Activated CD8-positive, alpha-beta memory T cell treated with anti-CD3 and anti-CD28 coated beads, Interleukin-2, amount 50 U/mL, for 24 hours (primary cell): ENCODE measurements at regions not wholly inside any gene's neighbourhood (a gene's known extent, or its start where the extent isn't known, plus 50 kb on each side); places are given as distances from the start of the nearest gene placed in this dataset.
"Not testable (repeated sequence)": the region's sequence is repeated elsewhere in the genome, so short reads cannot be mapped to it uniquely, and the experiment has no call there.

Source experiments
- DNase-seq: peaks from one replicate; pipeline ENCODE4 v3.0.0-alpha.2; 2020; ENCODE audit errors: extremely low read depth

DNA sequence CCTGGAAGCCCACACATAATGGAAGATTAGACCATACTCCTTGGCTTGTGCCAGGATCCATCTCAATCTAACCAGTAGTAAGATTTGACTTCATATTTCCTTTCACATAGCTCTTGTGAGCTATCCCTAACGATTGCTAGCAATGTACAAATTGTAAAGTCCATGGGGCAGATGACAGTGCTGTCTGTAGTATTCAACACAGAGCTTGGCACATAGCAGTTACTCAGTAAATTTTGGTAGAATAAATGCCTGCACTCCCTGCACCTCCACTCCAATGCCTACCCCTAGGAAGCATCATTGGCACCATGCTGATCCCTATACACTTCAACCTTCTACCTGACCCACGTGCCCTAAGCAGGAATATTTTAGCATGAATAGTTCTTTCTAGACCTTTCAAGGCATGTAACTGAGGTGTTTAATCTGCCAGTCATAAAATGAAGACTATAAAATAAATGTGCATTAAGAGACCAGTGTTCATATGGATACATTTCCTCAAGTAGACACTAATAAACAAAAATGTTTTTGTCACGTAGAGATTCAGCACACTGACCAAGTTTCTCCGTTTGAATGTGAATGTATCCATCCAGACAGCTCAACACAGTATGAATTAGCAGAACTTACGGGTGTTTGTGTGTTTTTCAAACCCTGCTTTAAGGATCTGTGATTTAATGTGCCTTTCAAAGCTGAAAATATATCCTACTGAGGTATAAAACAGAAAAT lies 98.8 kb downstream of the BMP4 start:
- DNase-seq, result no peak

DNA sequence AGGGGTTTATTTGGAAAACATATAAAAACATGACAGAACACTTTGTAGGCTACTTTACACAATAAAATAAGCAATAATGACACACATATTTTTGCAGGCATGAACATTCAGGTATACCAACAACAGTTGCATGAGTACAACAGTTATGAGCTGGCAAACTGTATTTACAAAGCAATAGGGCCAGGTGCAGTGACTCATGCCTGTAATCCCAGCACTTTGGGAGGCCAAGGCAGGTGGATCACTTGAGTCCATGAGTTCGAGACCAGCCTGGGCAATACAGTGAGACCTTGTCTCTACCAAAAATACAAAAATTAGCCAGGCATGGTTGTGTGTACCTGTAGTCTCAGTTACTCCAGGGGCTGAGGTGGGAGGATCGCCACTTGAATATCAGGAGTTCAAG lies 101.1 kb downstream of the BMP4 start:
- no peak for DNase-seq

DNA sequence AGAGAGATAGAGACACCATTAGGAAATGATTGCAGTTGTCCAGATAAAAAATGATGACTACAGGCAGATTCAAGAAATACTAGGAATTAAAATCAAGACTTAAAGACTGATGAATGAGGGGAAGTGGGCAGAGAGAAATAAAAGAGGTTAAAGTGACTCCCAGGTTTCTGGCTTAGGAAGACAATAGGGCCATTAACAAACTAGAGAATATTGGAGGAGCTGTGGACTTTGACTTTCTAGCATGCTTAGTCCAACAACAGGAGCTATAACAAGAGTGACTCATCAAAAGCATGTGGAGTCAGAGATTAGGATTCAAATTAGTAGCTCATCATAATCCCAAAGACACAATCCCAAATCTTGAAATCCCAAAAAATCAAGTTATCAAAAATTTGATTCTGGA lies 101.5 kb downstream of the BMP4 start:
- no peak for DNase-seq

DNA sequence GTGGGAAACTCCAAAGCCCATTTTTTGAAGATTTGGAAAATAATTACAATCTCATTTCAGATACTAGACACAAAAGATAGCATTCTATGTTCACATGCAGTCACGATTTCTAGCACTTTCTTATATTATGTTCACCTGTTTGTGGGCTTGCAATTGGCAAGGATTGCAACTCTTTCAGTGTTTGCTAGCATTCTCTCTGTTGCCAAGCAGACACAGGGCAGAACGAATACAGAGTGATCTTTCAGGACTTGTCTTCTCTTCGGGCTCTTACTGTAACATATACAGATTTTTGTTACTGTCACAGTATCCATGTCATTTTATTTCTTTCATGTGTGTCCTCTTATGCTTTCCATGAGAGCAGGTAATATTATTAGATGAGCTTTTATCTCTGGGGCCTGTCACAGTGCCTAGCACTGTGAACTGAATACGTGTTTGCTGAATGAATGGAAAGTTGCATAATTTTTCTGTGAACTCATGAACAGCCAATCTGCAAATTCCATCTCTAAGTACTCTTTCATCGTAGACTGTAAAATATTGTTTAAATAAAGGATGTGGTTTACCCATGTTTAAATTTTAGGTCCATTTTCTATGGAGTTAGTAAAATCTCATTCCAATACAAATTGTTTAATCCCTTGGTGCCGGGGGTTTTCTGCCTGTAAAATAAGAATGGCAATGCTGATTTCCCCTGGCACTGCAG lies 105.1 kb downstream of the BMP4 start:
- DNase-seq, result no peak

DNA sequence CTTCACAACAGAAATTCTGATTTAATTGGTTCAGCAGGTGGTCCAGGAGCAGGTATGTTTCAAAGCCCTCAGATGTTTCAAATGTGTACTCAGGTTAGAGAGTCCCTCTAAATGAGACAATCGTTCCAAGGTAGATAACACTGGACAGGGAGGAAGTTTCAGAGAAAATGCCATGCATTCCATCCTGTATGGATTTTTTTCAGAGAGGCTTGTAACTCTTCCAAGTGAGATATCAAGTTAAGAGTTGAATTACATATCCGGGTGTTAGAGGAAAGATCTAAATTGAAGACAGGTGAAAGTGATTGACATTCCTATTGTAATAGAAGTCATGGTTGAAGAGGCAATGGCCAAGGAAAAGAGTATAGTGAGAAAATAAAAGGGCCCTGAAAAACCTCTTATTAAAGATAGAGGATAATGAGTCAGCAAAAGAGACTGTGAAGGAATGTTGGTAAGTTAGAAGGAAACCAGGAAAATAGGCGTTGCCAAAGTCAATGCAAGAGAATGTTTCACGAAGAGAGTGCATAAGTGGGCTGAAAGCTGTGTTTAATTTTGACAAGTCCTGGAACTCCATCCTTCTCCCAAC lies 105.8 kb downstream of the BMP4 start:
- no peak for DNase-seq

DNA sequence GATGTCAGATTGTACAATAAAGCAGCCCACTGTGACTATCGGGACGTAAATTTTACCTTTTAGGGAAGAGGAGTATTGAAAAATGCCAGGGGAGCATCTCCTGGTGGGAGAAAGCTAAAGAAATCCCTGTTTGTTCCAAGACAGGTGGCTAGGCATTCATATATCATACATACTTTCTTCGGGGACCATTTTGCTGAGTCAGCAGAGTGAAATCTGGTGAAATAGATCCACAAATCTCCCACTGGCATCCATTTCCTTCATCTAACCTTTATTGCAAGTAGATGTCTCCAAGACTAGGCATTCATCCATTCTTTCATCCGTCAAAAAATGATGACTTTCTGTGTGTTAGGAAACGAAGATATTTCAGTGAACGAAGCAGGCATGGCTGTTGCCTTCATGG lies 107.1 kb downstream of the BMP4 start:
- no peak for DNase-seq

DNA sequence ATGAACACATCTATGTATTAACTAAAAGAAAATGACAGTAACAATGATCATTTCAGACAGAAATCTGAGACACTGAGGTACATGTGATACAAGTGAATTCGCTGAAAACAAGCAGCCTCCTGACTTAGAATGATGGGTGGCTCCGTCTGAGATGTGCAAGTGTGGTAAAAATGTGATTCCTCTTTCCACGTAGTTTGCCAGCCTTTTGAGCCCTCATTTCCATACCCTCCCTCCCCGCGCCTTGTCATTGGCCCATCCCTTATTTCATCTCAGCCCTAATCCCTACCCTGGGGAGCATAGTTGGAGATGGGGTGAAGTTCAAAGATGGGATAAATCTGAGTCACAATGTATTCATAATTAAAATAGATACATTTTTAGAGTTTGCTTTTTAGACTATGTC lies 107.8 kb downstream of the BMP4 start:
- DNase-seq, result no peak

DNA sequence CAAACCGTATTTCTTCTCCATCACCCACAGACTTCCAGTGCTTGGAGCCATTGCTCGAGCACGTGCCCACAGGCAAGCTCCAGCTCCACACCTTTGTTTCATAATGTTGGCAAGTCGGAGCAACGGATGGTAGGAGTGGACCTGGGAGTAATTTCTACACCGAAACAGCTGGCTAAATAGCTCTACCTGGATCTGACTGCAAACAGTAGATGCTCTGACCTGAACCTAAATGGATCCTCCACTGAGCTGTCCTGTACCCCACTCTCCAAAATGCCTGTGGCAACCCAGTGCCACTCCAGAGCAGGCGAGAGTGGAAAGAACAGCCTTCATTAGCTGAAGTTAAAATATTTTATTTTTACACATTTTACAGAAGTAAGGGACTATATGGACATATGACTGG lies 108.7 kb downstream of the BMP4 start:
- DNase-seq, result no peak

DNA sequence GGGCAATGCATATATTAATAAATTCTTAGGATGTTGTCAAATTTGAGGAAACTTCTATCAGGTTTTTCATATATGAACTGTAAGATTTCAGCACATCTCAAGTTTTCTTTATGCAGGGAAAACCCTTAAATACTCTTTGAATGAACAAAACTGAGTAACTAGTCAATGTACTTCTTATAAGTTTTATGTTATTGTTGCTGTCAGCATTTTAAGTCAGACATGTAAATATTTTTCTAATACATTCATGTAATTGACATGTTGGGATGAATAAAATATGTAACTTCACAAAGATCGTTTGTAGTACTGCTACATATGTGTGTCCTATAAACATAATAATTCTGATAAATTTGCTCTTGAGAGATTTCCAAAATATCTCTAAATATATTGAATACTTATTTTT lies 109.6 kb downstream of the BMP4 start:
- no peak for DNase-seq

DNA sequence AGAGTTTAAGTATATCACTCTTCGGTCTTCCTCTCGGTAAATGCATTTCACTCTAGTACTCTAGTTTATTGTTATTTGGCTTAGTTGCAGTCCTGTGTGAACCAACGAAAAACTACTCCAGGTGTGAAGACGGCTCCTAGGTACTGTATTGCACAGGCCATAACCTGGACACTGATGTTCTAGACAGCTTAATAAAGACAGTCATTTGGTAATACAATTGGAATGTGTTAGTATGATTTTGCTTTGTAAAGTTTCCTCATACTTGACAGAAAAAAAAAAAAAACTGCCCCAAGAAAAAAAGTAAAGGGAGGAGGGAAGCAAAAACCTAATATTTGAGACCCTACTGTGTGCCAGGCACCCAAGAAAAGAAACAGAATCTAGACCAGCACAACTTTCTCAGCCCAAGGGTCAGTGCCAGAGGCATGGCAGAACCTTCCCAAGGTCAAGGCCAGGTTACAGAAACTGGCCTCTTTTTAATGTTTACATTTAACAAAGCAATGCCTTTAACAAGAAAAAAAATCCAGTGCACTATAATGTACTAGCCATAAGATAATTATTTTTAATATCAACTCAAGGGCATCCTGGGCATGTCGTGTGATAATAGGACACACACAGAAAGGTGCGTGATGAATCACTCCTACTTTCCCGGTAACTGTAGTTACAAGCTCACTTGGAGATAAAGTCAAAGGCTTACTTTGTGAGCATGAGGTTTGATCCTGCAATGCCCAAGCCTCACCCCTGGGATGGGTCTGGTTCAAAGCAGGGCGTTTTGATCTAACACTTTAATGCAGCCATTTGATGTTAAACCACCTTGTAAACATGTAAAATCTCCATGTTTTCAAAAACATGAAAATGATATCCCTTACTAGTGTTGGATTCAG lies 110.6 kb downstream of the BMP4 start:
- no peak for DNase-seq

DNA sequence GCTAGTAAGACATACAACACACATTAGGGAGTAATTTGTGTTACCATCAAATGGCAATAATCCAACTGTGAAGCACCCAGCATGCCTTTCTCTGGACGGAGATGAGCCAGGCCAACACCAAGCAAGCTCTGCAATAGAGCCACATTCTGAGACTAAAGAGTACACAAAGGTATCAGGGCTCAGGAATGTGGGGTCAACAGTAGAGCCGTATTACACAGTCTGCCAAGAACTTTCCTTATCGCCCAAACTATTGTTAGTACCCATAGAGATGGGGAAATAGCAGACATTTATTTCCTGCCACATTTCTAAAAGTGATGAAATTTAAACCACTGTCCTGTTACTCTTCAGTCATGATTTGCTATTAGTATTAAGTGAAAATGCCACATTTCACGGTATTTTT lies 113.7 kb downstream of the BMP4 start:
- no peak for DNase-seq

DNA sequence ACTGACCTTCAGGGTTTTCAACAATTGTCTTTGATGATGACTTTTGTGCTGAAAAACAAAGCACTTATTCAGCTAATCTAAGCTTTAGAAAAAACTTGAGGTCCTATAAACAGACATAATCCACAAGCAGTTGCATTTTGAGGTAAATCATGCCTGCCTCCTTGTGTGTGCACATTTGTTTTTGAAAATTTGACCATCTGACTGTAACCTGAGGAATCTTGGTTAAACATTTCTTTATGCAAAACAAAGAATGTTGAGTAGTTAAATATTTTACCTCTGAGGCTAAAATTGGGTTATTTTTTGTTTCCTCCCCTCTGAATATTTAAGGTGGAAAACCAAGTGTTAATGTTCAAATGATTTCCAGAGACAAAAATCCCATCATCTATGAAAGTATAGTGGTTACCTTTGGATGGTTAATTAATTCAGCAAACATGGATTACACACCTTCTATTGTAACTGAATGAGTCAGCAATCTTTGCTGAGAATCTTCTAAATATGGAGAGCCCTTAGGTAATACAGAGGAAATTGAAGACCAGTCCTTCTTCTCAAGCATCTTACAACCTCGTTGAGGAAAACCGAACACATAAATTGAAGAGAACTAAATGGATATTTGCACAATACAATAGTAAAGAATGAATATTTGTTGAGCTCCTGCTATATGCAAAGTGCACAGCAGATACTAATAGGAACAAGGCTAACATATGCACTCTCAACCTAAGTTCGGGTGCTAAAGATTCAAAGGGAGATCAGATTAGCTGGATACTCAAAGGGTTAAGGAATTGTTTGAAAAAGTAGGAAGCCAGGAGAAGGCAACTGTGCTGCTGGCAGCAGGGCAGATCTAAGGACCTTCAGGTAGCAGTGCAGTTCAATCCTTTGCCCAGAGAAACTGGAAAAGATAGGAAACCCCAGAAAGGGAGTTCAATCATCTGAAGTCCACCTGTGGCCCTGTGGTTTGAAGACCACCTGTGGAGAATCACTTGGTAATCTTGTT lies 115.2 kb downstream of the BMP4 start:
- no peak for DNase-seq

DNA sequence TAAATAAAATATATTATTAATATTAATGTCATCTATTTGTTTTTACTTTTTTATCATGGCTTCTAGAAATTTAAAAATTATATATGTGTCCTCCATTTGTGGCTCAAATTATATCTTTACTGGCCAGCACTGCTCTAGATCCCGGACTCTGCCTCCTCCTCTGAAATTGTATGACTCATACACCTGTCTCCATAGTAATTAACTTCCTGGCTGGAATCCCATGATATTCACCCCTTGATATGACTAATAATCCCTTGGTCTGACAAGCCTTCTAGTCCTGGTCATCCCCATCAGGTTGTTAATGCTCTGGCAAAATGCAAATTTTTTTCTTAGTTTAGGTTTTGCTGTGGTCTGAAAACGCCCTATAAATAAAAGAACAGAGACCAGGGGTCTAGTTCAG lies 116.2 kb downstream of the BMP4 start:
- DNase-seq, result no peak

DNA sequence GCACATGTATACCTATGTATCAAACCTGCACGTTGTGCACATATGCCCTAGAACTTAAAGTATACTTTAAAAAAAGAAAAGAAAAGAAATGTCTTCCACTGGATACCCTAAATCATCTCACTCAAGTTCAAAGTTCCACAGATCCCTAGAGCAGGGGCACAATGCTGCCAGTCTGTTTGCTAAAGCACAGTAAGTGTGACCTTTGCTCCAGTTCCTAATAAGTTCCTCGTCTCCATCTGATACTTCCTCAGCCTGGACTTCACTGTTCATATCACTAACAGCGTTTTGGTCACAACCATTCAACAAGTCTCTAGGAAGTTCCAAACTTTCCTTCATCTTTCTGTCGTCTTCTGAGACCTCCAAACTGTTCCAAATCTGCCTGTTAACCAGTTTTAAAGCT lies 118.3 kb downstream of the BMP4 start:
- DNase-seq, result no peak

DNA sequence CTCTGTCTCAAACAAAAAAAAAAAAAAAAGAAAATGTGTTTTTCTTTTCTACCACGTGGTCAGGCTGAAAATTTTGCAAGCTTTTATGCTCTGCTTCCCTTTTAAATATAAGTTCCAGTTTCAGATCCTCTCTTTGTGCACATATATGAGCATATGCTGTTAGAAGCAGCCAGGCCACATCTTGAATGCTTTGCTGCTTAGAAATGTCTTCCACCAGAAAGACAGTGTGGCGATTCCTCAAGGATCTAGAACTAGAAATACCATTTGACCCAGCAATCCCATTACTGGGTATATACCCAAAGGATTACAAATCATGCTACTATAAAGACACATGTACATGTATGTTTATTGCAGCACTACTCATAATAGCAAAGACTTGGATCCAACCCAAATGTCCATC lies 119.0 kb downstream of the BMP4 start:
- DNase-seq, result not testable (repeated sequence)

DNA sequence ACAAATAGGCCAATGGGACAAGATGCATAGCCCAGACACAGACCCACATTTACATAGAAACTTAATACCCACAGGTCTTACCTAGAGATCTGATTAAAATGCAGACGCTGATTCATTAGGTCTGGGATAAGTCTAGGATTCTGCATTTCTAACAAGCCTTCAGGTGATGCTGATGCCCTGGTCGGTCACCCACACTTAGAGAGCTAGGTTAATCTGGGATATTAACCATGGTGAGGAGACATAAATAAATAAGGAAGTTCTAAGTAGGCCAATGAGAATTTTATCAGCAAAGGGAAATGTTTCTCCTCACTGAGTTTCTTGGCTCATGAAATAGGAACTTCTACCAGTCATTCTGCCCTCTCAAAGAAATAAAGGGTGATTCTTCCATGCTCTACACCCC lies 120.1 kb downstream of the BMP4 start:
- no peak for DNase-seq

DNA sequence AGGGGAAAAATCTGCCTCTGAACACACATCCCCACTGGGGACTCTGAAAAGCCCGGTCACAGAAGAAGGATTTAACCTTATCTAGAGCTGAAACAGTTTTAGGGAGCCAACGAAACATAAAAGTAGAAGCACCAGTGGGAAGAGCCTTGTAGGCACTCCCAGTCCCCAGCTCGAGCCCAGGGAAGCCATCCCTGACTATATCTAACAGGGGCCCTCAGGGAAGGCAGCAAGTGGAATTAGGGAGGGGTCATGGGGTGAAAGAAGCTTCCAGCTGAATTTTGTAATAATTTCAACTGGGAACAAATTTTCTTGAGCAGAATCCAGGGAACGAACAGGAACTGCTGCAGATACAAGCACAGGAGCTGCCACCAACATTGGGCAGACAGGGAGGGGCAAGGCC lies 127.8 kb downstream of the BMP4 start:
- DNase-seq, result no peak

DNA sequence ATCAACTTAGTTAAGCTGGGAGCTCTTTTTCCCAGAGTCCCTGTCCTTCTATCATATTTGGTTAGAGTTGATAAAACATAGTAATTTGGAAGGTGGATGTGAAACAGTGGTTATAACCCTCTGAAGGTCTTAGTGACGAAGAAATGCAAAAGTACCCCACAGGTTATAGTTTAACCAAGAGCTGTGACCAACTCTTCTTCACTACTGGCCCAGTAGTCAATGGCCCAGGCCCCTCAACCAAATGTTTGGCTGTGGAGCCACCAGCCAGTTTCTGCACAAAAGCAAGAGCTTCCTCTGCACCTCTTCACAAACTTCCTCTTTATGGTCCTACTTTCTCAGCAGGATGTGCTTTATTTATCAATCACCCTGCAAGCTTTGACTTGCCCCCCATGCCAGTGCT lies 132.6 kb downstream of the BMP4 start:
- DNase-seq, result no peak

DNA sequence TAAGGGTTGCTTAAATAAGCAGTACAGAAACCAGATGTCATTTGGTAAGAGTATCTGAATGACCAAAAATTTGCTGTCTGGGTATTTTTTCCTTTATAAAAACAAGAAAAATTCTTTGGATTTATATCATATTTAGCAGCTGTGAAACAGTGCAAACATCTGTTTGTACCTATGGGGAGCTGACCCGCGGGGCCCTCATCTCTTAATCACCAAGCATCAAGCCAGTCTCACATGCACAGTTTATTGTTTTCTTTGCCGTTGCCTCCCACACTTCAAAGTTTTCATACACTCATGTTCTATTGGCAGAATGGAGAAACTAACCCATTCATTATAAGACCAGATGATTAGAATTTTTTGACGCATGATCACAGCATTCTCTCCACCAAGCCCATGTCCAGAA lies 142.2 kb downstream of the BMP4 start:
- DNase-seq, result no peak

DNA sequence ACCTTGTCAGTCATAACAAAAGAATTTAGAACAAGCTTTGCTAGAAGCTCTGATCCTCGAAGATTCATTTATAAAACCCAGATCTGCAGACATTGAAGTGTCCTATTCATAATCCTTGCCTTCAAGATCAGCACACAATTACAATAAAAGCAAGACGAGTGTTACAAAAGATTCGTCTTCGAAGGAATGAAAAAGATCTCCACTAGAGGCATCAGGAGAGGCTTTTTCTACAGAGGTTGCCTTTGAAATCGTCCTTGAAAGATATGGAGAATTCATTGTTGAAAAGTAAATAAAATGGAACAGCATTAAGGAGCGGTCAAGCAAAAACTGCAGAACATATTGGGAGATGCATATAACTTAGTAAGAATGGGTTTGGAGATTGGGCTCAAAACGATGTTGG lies 146.4 kb downstream of the BMP4 start:
- DNase-seq, result no peak

DNA sequence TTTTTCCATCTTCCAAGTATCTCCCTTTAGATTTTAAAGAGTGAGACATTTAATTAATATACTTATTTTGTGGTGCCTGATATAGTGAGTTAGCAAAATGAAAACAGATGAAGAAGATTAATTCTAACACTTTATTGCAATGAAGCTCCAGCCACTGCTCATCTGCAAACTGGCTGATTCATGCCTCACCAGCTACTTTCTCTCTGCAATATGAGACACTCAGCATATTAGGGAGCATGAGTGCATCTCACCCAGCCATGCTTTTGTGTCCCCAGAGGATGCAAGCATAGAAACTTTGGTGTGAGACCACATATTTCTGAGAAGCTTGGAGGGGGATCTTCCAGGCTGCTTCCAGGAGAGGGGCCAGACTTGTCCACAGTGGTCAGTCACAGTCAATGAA lies 148.6 kb downstream of the BMP4 start:
- no peak for DNase-seq
